HPDE6-E6E7 (cell line): ENCODE measurements at regions not wholly inside any gene's neighbourhood (a gene's known extent, or its start where the extent isn't known, plus 50 kb on each side); places are given as distances from the start of the nearest gene placed in this dataset.

Experiments used
- DNase-seq: peaks from one replicate; pipeline ENCODE4 v3.0.0; 2011; ENCODE audit warnings: missing footprints; ENCODE audit errors: extremely low spot score

DNA sequence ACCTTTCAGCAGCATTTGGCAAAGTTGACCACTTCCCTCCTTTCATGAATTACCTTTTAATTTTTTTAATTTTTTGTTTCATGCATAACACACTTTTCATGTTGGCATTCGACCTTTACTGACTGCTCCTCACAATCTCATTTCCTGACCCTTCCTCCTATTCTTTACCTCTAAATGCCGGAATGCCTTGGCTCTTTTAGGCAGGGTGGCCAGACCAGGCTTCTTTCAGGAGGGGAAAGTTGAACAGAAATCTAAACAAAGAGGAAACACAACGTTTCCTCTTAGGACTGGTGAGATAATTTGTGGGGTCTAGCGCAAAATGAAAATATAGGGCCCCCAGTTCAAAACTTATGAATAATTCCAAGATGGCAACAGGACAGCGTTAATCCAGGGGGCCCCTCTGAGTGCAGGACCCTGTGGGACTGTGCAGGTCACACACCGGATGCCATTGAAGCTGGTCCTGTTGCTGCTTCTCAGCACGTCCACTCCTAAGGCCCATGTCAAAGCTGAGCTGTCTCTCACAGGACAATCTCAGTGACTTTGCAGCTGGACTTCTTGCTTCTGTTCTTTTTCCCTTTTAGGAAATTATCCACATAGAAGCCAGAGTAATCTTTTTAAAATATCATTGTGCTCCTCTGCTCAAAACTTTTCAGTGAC lies 313.8 kb downstream of the HDGFL1 start:
- no peak for DNase-seq

DNA sequence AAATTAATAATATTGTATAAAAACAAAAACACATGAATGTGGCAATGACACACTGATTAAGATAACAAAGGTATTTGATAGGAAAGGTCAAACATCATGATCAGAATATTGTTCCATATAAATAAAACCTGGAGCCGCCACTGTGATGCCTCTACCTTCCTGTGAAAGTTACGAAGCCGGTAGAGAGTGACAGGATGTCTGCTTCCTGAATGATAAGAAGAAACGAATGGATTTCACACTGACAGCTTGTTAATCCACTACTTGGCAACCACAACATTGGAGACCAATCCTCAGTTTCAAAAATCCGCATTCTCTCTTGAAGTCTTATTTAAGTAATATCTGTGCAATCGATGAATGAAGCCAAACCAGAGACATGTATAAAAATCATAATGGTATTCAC lies 315.1 kb downstream of the HDGFL1 start:
- no peak for DNase-seq

DNA sequence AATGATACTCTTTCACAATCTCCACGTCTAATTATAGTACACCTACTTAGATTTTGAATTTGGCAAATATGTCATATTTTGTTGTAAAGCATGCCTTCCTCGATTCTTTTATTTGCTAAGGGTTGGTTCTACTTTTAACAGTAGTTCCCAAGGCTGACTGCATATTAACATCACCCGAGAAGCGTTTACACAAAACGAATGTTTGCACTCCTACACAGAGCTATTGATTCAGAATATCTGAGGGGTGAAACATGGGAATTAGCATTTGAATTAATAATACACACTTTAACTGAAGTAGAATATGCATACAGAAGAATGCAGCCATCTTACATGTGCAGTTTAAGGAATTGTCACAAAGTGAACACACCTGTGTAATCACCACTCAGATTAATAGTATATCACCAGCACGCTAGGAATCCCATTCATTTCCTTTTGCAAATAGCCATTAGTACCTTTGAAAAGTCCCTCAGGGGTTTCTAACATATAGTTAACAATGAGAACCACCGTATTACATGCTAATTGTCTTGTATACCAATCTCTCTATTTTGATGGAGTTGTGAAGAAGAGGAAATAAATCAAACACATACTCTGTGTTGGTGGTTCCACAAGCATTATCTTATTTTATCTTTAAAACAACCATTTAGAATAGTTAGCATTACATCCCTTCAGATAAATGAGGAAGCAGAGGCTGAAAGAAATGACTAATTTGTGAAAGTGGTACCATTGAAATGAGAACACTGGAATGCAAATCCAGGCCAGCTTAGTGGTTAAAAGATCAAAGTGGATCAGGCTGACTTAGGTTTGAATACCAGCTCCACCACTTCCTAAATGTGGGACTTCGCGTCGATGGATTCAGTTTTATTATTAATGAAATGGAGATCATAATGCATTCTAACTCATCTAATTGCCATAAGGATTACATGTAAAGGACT lies 317.6 kb downstream of the HDGFL1 start:
- no peak for DNase-seq

DNA sequence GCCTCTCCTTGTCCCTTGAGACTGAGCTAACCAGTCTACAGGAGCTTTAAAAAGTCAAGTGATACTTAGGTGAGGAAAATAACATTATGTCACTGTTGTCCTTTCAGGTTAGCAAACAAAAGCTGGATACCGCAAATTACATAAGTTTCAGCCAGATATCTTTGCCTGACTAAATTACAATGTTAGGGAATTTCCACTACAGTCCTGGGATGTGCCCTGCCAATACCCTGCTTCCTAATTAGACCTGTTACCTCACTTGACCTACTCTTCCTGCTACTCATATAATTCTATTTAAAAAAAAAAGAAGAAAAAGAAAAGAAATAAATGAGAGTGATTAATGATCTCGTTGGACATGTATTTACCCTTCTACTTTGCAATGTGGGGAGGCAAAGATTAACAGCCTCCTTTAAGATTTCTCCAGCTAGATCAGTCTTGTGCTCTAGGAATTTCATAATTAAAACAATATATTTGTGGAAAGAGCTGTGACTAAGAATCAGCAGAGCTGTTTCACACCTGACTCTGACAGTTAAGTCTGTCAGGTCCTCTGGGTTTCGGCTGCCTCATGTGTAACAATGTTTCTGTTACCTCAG lies 318.9 kb downstream of the HDGFL1 start:
- no peak for DNase-seq

DNA sequence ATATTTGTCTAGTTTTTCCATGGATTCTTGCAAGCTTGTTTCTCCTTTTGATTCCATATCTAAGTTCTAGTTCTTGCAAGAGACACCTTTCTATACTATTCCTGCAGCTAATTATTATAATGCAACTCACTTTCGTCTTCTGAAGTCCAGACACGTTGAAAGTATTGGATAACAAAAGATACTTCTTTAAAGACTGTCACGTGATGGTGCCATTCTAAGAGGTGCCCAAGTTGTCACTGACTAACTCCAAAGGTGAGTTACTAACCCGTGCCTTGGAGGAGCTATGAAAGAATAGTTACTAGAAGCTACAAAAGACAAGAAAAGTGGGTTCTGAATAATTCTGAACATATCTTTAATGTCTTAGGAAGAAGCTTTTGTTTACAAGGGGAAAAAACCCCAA lies 322.6 kb downstream of the HDGFL1 start:
- no peak for DNase-seq

DNA sequence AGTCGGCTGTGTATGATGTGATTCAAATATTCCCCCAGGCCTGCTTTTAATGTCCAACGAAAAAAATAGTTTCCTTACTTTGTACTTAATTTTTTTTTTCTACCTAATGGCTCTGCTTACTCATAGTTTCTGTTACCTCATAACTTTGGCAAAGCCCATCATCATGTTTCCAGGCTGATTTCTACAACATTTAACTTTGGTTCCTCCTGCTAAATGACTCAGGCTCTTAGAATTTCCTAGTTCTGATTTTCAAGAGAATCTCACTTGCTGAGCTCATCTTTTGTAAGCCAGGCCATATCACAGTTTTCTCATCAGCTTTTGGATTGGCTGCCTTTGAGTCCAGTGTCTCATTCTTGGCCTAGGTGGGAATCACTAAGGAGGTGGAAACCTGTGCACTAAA lies 323.1 kb downstream of the HDGFL1 start:
- DNase-seq = peak; percentile 62

DNA sequence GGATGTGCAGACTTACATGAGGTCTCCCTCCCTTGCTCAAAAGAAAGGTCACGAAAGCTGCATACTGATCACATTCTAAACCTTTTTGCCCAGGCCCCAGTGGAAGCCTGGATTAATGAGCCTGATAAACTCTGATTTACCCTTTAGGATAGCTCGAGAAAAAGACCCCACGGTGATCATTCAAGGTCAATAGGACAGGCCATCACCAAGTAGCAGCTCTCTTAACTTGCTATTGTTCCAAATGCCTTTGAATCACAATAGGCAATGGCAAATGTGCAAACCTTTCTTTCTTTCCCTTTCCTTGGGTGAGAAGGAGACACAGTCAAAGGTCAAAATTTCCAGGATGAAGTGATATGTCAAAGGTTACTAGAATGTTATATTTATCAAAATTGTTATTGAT lies 327.3 kb downstream of the HDGFL1 start:
- DNase-seq = no peak

DNA sequence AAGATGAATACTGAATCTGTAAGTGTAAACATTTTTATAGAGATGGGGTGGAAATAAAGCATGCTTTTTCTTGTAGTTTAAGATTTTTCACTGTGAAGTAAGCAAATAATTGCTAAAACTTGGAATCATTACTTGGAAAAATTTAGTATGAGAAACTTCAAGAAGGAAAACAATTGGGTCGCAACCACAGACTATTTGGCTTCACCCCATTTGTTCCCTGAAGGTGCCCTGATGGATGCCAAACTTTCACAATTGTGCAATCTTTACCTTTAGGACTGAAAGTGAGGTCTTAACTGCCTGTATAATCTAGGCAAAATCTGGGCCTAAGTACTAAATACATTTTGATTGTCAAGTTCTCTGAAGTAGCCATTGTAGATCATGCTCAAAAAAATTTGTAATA lies 330.1 kb downstream of the HDGFL1 start:
- DNase-seq = no peak

DNA sequence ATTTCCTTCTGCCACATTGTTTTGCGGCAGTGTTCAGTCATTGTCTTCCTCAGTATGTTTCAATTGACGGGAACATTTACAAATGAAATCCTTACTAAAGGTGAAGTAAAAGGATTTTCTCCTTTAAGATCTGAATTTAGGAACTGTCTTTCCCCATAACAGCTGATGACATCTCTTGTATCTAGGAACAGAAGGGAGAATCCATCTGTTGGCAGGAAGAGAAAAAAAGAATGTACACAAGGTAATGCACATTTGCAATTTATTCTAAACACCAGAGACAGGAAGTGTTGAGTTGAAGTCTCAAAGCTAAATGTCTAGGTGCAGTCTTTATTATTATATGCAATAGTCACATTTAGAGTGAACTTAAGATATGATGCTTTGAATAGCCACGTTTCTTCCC lies 334.5 kb downstream of the HDGFL1 start:
- no peak for DNase-seq

DNA sequence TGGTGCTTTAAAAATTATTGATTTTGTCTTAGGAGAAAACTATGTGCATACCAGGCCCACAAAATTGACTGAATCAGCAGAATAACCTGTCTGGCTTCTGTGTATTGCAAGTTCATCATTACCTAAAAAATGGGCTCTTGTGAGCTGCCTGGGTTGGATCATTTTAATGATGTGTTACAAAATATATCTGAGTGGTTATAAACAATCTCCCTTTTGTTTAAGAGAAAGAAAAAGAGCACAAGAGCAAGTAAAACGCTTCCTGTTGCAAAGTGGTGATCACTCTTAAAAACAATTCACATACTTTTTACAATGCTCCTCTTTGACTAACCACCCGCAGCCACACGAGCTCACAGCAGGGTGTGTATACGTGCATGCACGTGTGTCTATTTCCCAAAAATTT lies 335.1 kb downstream of the HDGFL1 start:
- no peak for DNase-seq

DNA sequence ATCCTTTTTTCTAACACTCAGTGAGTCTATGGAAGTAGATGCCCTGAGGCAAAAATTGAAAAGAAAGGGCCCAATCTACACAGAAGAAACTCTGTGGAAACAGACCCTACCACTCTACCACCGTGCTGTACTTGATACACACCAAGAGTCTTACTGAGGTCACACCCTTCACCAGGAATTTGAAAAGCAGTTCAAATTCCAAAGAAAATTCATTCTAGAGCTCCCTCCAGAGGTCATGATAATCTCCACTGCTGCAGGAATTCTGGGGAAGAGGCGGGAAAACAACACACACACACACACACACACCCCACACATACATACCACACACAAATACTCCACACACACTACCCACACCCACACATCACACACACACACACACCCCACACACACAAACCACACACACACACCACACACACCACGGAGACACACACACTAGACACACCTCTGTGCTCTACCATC lies 336.8 kb downstream of the HDGFL1 start:
- DNase-seq = peak; percentile 39

DNA sequence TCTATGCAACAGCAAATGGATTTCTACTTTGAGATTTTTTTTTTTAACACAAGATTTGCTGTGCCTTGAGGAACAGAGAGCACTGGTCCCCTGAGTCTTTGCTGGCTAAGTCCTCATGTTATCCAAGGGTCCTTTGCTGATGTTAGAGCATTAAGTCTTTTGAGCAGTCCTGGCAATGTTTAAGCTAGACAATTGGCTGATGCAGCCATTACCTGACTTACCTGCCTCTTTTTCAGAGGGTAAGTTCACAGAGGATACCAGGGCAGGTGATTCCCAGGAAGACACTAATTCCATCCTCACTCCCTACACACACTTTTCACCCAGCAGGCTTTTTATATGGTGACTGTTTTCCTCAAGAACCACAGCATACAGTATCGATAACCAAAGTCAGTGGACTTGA lies 337.7 kb downstream of the HDGFL1 start:
- DNase-seq = no peak

DNA sequence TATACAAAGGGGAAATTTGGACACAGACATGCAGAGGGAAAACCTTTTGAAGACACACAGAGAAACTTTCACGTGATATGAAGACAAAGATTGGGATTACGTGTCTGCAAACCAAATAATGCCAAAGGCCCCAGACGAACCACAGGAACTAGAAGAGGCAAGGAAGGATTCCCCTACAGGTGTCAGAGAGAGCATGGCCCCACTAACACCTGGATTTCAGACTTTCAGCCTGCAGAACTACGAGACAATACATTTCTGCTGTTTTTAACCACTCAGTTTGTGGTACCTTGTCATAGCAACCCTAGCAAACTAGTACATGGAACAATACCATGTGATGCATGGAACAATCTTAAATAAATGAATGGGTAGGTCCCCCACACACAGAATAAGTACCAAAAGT lies 341.0 kb downstream of the HDGFL1 start:
- no peak for DNase-seq

DNA sequence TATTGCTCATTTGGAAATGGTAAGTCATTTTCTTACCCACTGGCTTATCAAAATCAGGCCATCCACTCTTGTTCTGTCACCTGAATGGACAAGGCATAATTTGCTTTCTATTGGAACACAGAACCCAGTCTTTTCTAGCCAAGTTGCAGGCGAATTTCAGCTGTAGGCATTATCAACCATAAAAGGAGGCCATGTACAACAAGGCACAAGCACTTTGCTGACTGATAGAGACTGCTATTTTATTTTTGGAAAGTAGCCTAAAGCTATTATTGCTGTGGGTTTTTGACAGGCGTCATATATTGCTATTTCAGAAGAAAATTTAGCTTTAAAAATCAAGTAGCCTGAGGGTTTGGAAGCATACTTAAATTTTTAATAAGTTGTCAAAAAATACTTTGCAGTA lies 344.2 kb downstream of the HDGFL1 start:
- no peak for DNase-seq

DNA sequence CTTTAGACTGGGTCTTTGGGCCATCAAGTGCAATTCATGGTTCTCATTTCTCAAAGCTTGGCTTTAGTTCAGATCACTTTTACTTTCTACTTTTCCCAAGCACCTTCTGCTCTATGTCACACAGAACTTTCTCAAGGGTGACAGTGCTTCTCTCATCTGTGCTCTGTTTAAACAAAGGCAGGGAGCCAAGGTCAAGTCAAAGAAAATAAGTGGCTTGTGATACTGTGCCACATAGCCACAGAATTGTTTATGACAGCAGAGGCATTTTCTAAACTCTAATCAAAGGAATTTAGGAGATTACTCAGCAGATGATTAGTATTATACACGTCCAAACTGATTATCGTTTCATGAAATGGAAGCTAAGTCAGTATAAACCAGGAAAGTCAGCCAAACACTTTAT lies 348.0 kb downstream of the HDGFL1 start:
- DNase-seq = no peak

DNA sequence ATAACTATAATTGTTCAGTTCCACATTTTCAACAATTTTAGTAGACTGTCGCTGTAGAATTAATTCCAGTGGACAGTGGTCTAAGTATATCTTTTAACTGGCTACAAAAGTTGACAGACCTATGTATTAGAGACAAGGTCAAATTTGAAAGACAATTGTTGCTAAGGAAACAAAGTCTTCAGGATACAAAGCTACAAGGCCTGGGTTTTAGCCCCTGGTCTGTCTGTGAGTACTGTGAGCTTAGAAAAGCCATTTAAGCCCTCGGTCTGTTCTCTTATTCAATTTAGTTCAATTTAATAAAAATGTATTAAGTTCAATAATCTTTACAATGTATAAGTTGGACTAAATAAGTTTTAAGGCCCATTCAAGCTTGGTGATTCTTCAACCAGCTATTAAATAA lies 352.5 kb downstream of the HDGFL1 start:
- no peak for DNase-seq

DNA sequence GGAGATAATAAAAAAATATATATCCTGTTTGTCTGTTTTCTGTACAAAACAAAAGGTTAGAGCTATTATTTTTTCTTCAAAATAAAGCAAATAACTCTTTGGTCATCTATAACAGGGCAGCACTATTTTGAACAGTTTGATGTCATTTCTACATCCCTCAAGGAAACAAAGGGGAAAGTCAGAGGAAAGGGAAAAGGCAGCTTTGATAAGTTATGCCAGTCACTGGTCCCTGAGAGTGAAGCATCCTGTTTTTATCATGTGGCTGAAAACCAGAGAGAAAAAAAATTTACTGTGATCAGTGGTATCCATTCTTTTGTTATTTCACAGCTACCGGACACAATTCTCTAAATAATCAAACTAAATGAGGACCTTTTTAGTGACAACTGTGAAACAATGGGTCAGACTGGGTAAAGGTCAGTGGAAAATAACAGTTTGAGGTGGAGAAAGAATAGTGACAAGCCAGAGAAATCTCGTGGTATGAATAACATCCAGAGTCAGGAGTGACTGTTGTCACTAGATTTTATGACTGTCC lies 356.0 kb downstream of the HDGFL1 start:
- DNase-seq = no peak

DNA sequence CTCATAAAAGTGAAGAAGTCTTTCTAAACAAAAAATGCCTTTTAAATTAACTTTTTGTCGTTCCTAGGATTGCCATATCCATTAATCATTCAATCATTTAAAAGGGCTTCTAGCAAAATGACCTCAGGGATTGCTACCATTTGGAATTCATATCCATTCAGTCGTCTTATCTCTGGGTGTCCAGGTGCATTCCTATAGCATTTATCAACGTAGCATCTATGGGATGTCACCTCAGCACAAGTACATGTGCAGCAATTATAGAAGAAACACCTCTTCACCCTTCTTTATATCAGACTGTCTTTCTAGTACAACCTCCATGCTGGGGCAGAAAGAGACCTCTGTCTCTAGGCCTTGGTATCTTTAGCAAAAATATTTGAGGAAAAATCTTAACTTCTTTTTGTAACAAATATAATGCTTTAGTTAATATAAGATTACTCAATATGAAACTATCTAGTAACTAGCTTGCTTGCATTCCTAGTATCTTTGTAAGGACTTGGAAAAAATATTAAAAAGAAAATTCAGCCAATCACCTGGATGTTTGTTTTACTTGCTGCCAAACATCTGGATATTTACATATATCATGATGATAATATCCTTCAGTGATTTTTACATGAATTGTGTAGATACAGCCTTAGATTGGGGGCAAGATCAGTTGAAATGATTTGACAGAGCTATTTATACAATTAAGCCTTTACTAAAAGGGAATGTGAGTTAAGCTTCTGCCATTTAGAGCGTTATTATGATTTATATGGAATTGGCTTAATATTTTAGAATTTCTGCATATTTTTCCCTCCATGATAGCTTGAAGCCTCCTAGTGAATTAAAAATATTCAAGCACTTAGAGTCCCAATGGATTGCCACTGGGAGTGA lies 356.8 kb downstream of the HDGFL1 start:
- DNase-seq = no peak

DNA sequence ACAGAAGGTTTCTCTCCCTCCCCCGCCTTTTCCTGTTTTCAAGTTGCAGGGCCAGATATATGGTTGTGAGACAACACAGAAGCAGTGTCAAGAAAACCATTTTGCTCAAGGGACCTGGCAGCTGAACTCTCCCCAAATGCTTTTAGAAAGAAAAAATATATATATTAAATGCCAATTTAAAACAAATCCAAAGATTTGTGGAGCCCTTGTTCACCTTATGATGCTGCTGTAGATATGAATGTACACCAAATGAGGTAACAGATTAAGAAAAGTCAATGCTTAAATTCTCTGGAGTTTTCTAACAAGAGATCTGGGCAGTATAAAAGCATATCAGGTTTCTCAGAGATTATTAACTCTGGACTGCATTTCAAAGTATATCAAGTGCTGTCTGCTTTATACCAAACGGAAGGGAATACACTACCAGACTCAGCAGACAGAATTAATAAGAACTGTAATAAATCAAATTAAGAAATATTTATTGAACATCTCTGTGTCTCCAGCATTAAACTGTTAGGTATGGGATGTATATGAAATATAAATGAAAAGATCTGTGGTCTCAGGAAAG lies 357.5 kb downstream of the HDGFL1 start:
- DNase-seq = no peak

DNA sequence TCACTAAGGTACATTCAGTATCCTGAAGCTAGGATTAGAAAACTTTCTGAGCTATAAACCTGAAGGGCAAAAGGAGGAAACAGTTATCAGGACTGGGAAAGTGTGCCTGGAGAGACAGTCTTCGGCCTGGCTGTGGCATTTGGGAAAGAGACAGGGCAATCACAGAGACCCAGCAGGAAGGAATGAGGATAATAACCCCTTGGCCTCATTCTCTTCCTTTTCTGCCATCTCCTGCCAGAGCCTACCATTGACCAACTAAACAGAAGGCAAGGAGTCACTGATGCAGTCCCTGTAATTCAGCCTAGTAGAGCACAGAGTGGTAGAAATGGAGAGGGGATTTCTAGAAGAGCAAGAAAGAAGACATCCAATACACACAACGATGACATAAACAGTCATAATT lies 359.4 kb downstream of the HDGFL1 start:
- DNase-seq = no peak

DNA sequence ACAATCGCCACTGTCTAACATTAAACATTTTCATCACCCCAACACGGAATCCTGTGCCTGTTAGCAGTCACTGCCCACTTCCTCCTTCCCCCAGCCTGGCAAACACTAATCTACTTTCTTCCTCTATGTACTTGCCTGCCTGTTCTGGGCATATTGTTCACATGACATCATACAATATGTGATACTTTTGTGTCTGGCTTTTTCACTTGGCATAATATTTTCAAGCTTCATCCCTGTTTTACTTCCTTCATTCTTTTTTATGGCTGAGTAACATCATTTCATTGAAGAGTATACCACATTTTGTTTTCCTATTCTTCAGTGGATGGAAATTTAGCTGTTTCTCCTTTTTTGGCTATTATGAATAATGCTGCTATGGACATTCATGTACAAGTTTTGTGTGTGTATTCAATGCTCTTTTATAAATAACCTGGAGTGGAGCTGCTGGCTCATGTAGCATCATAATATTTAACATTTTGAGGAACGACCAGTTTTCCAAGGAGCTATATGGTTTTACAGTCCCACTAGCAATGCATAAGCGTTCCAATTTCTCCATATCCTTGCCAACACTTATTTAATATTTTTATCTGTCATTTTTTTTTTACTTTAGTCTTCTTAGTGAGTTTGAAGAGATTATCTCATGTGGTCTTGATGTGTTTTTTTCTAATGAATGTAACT lies 360.1 kb downstream of the HDGFL1 start:
- no peak for DNase-seq
